Upper lobe of right lung (tissue), 1 donor: ENCODE measurements at regions not wholly inside any gene's neighbourhood (a gene's known extent, or its start where the extent isn't known, plus 50 kb on each side); places are given as distances from the start of the nearest gene placed in this dataset.
"Not testable (repeated sequence)": the region's sequence is repeated elsewhere in the genome, so short reads cannot be mapped to it uniquely, and the experiment has no call there.

Experiments used
- ATAC-seq: fragments of 200-7000 bp; cut with Tn5 transposase; one replicate; pipeline ENCODE4 v1.9.1; 2020; ENCODE audit warnings: mild to moderate bottlenecking, moderate library complexity
- DNase-seq: peaks from one replicate; pipeline ENCODE4 v3.0.0-alpha.2; 2020
- H3K27ac ChIP-seq: fragments of 200-600 bp; one replicate; pipeline ENCODE4 v1.8.0; 2022
- H3K27me3 ChIP-seq: fragments of 200-600 bp; one replicate; pipeline ENCODE4 v1.8.0; 2022; ENCODE audit warnings: mild to moderate bottlenecking
- H3K36me3 ChIP-seq: fragments of 200-600 bp; one replicate; pipeline ENCODE4 v1.8.0; 2022
- H3K4me1 ChIP-seq: fragments of 200-600 bp; one replicate; pipeline ENCODE4 v1.8.0; 2022
- H3K4me3 ChIP-seq: fragments of 200-600 bp; one replicate; pipeline ENCODE4 v1.8.0; 2022; ENCODE audit warnings: mild to moderate bottlenecking
- H3K9me3 ChIP-seq: fragments of 200-600 bp; one replicate; pipeline ENCODE4 v1.8.0; 2022
- CTCF ChIP-seq: fragments of 200-600 bp; IDR thresholded peaks from one replicate; pipeline ENCODE4 v1.8.0; 2022; ENCODE audit warnings: antibody characterized with exemption
- intact Hi-C: fragments of 100-400 bp; cut with DNase I; formaldehyde crosslinking; loops from one replicate; pipeline ENCODE4 v1.11.0; 2022
- donor health status: DM: no; HTN: yes; CAD: no; lungs with severe emphysema.

GRCh38 chr6:140711019-140711613 lies 1336.7 kb upstream of the CITED2 start:
- no peak overlapping the region for H3K4me3 ChIP-seq
- no peak for TF ChIP-seq CTCF
- ATAC-seq (no peak), DNase-seq (no peak)
- H3K36me3 ChIP-seq = no peaks in the 10 kb centered on the region
- no peak overlapping the region for H3K27ac ChIP-seq
- no peaks in the 10 kb centered on the region for H3K27me3 ChIP-seq
- intact Hi-C loops = no loop called here
- no peaks in the 10 kb centered on the region for H3K9me3 ChIP-seq
- no peaks in the 10 kb centered on the region for H3K4me1 ChIP-seq

- H3K4me3 ChIP-seq = no peak overlapping the region
- no peak overlapping the region for H3K27ac ChIP-seq
- no peaks in the 10 kb centered on the region for H3K27me3 ChIP-seq
- no peaks in the 10 kb centered on the region for H3K36me3 ChIP-seq
- no peaks in the 10 kb centered on the region for H3K9me3 ChIP-seq
- no peak for TF ChIP-seq CTCF
- H3K4me1 ChIP-seq = no peaks in the 10 kb centered on the region
- intact Hi-C loops = no loop called here
- DNase-seq = no peak
- no peak for ATAC-seq
These were observed 1334.0 kb upstream of the CITED2 start for GRCh38 chr6:140708441-140708840.

GRCh38 chr6:140704008-140704407 lies 1329.6 kb upstream of the CITED2 start:
- H3K4me1 ChIP-seq, intact Hi-C loops, H3K27me3 ChIP-seq, H3K9me3 ChIP-seq, ATAC-seq, H3K4me3 ChIP-seq, H3K27ac ChIP-seq, H3K36me3 ChIP-seq, DNase-seq: not testable (repeated sequence)

- intact Hi-C loops = no loop called here
- ATAC-seq = no peak
- no peaks in the 10 kb centered on the region for H3K9me3 ChIP-seq
- TF ChIP-seq CTCF = no peak
- H3K4me1 ChIP-seq = no peaks in the 10 kb centered on the region
- H3K4me3 ChIP-seq = no peak overlapping the region
- no peaks in the 10 kb centered on the region for H3K27me3 ChIP-seq
- no peak for DNase-seq
- H3K36me3 ChIP-seq = no peaks in the 10 kb centered on the region
- no peak overlapping the region for H3K27ac ChIP-seq
These were observed 1323.1 kb upstream of the CITED2 start for GRCh38 chr6:140697585-140697984.

GRCh38 chr6:140684776-140685550 lies 1310.5 kb upstream of the CITED2 start:
- no peak for TF ChIP-seq CTCF

DNA sequence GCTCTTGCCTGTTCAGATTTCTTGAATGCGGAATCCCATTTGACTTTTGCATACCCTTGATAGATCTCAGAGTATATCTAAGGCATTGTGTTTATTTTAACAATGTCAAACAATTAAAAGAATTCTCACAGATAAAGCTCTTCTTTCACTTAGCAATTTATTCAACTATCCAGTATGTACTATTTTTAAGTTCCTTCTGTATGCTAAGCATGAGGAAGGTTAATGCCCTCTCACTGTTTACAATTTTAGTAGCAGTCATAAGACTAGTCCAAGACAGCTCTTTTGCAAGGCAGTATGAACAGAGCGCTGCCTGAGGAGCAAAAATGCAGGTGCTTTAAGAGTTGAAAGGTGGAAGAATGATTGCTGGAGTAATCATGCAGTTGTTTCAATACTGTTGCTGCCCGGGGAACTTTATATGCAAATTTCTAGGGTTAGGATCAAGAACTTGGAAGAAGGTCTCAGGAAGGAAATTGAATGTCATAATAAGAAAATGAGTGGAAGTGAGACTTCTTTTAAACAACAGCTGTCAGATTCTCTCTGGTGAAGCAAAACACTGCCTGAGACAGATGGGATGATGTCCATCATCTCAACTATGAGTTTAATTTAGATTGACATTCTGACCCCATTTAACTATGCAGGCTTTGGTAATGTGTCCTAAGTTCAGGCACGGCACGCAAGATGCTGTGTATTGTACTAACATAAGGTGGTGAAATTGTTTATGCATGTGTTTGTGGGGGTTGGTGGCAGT lies 1303.5 kb upstream of the CITED2 start:
- peaks cover 4% of the 10 kb centered on the region for H3K4me1 ChIP-seq
- H3K36me3 ChIP-seq = no peaks in the 10 kb centered on the region
- no peak for ATAC-seq
- H3K27me3 ChIP-seq = no peaks in the 10 kb centered on the region
- DNase-seq = no peak
- no peak overlapping the region for H3K4me3 ChIP-seq
- TF ChIP-seq CTCF = no peak
- H3K9me3 ChIP-seq = no peaks in the 10 kb centered on the region
- H3K27ac ChIP-seq = no peak overlapping the region
- intact Hi-C loops = no loop called here

More at GRCh38 chr6:140684776-140685550, 1310.5 kb upstream of the CITED2 start:
- Histone ChIP-seq H3K4me3 (no peak overlapping the region), H3K9me3 (no peaks in the 10 kb centered on the region), H3K27ac (no peak overlapping the region), H3K27me3 (no peaks in the 10 kb centered on the region), H3K36me3 (no peaks in the 10 kb centered on the region), H3K4me1 (no peaks in the 10 kb centered on the region)
- intact Hi-C loops = no loop called here
- ATAC-seq (no peak), DNase-seq (no peak)
